ENCODE measurements at regions not wholly inside any gene's neighbourhood (a gene's known extent, or its start where the extent isn't known, plus 50 kb on each side); places are given as distances from the start of the nearest gene placed in this dataset.

DNA sequence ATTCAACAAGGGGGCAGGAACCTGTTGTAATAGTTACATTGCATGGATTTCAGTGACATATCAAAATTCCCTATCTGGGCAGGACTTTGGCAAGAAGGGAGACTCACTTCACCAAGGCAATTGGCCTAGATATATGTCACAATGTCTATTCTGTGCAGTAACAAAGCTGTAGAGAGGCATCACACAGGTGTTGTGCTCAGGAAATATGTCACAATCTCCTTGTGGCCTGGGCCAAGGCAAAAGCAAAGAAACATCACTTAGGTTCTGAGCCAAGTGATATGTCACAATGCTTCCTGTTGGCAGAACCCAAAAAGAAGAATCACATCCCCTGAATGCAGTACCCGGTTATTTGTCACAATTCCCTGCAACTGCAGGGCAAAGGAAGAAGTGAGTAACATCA is 1020.9 kb upstream of the AMELY start:
- TF ChIP-seq, protein P1, sequence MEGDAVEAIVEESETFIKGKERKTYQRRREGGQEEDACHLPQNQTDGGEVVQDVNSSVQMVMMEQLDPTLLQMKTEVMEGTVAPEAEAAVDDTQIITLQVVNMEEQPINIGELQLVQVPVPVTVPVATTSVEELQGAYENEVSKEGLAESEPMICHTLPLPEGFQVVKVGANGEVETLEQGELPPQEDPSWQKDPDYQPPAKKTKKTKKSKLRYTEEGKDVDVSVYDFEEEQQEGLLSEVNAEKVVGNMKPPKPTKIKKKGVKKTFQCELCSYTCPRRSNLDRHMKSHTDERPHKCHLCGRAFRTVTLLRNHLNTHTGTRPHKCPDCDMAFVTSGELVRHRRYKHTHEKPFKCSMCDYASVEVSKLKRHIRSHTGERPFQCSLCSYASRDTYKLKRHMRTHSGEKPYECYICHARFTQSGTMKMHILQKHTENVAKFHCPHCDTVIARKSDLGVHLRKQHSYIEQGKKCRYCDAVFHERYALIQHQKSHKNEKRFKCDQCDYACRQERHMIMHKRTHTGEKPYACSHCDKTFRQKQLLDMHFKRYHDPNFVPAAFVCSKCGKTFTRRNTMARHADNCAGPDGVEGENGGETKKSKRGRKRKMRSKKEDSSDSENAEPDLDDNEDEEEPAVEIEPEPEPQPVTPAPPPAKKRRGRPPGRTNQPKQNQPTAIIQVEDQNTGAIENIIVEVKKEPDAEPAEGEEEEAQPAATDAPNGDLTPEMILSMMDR (IDR thresholded peaks at IDR 0.05), result no peak
- TF ChIP-seq POLR2A (IDR thresholded peaks at IDR 0.05) (no peak), EP300 (IDR thresholded peaks at IDR 0.05) (no peak), POLR2AphosphoS5 (IDR thresholded peaks at IDR 0.05) (no peak)

Measured in gastroesophageal sphincter (tissue), 3 donors.